MCF 10A (cell line): ENCODE measurements at regions not wholly inside any gene's neighbourhood (a gene's known extent, or its start where the extent isn't known, plus 50 kb on each side); places are given as distances from the start of the nearest gene placed in this dataset.

Source experiments
- BruUV-seq: library from RNA; stranded (reverse); fragments of 400-500 nt; replicated peaks from 2 replicates; lab custom pipeline; 2021; lab: Mats Ljungman, UMichigan
- CTCF ChIA-PET: fragments of 300-600 bp; sonication (Branson Sonifier 250); formaldehyde crosslinking; extraction: SDS; loops from one replicate; lab custom pipeline; 2021; ENCODE audit warnings: antibody characterized with exemption, inconsistent platforms; lab: Yijun Ruan, JAX
- POLR2A ChIA-PET: fragments of 300-600, 350-650 bp; sonication (Branson Sonifier 250); formaldehyde crosslinking; extraction: SDS; loops from one replicate; lab custom pipeline; 2020; ENCODE audit warnings: antibody characterized with exemption, inconsistent platforms; lab: Yijun Ruan, JAX
- DNase-seq: peaks from one replicate; pipeline ENCODE4 v3.0.0-alpha.2; 2018; ENCODE audit not compliant: unreplicated experiment
- H3K27ac Mint-ChIP-seq: one replicate; pipeline ENCODE4 v1.8.0; 2022; ENCODE audit warnings: mild to moderate bottlenecking, low read depth, mixed read lengths; ENCODE audit not compliant: unreplicated experiment
- H3K27me3 Mint-ChIP-seq: one replicate; pipeline ENCODE4 v1.8.0; 2022; ENCODE audit warnings: mixed read lengths; ENCODE audit not compliant: insufficient read depth, unreplicated experiment
- H3K36me3 Mint-ChIP-seq: one replicate; pipeline ENCODE4 v1.8.0; 2022; ENCODE audit warnings: mild to moderate bottlenecking, moderate library complexity, mixed read lengths; ENCODE audit not compliant: insufficient read depth, unreplicated experiment
- H3K4me1 Mint-ChIP-seq: one replicate; pipeline ENCODE4 v1.8.0; 2022; ENCODE audit warnings: mixed read lengths; ENCODE audit not compliant: insufficient read depth, unreplicated experiment
- H3K4me3 Mint-ChIP-seq: one replicate; pipeline ENCODE4 v1.8.0; 2022; ENCODE audit warnings: mild to moderate bottlenecking, moderate library complexity, mixed read lengths; ENCODE audit not compliant: unreplicated experiment
- H3K9me3 Mint-ChIP-seq: one replicate; pipeline ENCODE4 v1.8.0; 2022; ENCODE audit warnings: mixed read lengths; ENCODE audit not compliant: unreplicated experiment
- intact Hi-C: fragments of 100-400 bp; cut with micrococcal nuclease; formaldehyde crosslinking; loops from 2 replicates; pipeline ENCODE4 v1.14.1; 2022
- TF ChIP-seq, protein P1 (sequence below): fragments of 200-600 bp; IDR thresholded peaks from one replicate; pipeline ENCODE4 v1.8.0; 2022; ENCODE audit warnings: antibody characterized with exemption, mild to moderate bottlenecking; ENCODE audit not compliant: unreplicated experiment

DNA sequence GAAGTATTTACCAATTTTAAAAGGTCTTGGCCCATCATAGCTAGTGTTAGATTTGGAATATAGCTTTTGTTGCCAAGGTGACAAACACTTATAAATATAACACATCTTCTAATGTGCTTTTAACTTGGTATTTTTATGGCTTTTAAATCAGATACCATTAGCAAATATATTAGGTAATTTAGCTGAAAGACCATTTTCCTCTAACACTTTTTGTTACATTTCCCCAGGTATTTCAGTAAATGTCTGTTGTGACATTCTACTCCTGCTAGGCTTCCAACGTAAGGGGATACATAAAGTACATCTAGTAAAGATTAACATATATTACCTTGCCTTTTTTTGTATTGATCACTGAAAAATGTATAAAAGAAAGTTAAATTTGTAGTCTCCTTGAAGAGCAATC, 75.0 kb upstream of the SEM1 start:
- Mint-ChIP-seq H3K36me3 (no peaks in the 10 kb centered on the region), H3K4me1 (no peaks in the 10 kb centered on the region), H3K27me3 (peaks cover 12% of the 10 kb centered on the region), H3K9me3 (no peaks in the 10 kb centered on the region), H3K4me3 (no peak overlapping the region), H3K27ac (no peak overlapping the region)
- intact Hi-C loops: no loop called here
- POLR2A ChIA-PET: interaction anchor here (0.5 to 0.6 kb wide), 2 partner anchors 145 to 161 kb away, joined by 3 read pairs; no protein-coding TSS in a partner anchor
- TF ChIP-seq, protein P1, sequence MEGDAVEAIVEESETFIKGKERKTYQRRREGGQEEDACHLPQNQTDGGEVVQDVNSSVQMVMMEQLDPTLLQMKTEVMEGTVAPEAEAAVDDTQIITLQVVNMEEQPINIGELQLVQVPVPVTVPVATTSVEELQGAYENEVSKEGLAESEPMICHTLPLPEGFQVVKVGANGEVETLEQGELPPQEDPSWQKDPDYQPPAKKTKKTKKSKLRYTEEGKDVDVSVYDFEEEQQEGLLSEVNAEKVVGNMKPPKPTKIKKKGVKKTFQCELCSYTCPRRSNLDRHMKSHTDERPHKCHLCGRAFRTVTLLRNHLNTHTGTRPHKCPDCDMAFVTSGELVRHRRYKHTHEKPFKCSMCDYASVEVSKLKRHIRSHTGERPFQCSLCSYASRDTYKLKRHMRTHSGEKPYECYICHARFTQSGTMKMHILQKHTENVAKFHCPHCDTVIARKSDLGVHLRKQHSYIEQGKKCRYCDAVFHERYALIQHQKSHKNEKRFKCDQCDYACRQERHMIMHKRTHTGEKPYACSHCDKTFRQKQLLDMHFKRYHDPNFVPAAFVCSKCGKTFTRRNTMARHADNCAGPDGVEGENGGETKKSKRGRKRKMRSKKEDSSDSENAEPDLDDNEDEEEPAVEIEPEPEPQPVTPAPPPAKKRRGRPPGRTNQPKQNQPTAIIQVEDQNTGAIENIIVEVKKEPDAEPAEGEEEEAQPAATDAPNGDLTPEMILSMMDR: no peak
- BruUV-seq: no TSS peak
- CTCF ChIA-PET: no interaction called here
- DNase-seq: no peak

DNA sequence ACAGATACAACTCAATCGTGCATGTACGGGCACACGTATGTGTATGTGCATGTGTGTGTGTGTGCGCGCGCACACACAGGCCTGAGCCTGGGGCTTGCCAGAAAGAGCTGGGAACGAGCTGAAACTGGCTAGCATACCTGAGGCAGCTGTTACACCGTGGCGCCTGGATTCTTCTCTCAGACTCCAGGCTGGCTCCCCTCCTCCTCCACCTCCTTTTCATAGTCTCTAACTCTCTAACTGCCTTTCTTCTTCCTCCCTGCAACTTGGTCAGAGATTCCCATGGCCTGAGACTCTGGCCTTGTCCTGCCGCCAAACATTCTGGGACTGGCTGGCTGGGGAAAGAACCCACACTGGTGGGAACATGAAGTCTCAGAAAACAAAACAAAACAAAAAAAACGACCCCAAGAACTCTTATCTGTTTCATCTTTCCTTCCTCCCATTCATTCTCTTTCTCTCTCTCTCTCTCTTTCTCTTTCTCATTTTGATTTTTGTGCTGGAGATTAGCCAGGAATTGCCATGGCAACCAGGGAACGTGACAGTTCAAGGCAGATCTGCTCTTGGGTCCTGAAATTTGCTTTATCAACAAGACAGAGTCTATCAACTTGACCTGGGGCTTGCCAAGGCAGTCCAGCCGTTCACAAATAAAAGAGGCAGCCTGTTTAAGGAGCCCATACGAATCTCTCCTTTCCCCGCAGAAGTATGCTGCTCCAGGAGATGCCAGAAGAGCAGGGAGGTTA, 76.8 kb upstream of the SEM1 start:
- peaks cover 14% of the 10 kb centered on the region for H3K27me3 Mint-ChIP-seq
- ChIA-PET POLR2A (no interaction called here), CTCF (interaction anchor here (1.0 kb wide), 1 partner anchor 241 kb away, joined by 3 read pairs; no protein-coding TSS in a partner anchor)
- intact Hi-C loops: no loop called here
- H3K4me3 Mint-ChIP-seq: no peak overlapping the region
- no peaks in the 10 kb centered on the region for H3K9me3 Mint-ChIP-seq
- no peaks in the 10 kb centered on the region for H3K36me3 Mint-ChIP-seq
- H3K27ac Mint-ChIP-seq: no peak overlapping the region
- no peaks in the 10 kb centered on the region for H3K4me1 Mint-ChIP-seq
- TF ChIP-seq, protein P1: no peak
- DNase-seq: no peak
- BruUV-seq: no TSS peak

DNA sequence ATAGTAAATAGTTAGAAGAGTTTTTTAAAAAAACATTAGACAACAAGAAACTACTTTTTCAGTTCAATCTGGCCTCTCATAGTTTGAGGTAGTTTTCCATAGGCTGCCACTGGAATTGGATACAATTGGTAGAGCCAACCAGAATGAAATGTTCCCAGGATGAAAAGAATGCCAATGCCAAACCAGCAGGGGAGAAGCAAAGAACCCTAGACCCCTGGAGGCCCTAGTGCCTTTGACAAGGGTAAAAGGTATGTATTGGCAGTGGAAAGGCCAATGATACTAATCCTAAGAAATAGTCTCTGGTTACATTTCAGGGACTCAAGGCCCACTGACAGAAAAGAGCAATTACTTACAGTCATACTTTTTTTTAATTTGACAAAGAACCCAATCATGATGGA, 77.4 kb upstream of the SEM1 start:
- Mint-ChIP-seq H3K36me3 (no peaks in the 10 kb centered on the region), H3K4me3 (no peak overlapping the region), H3K27me3 (peaks cover 20% of the 10 kb centered on the region), H3K9me3 (no peaks in the 10 kb centered on the region), H3K27ac (no peak overlapping the region), H3K4me1 (no peaks in the 10 kb centered on the region)
- TF ChIP-seq, protein P1: no peak
- ChIA-PET POLR2A (no interaction called here), CTCF (no interaction called here)
- BruUV-seq: no TSS peak
- no peak for DNase-seq
- intact Hi-C loops: no loop called here

DNA sequence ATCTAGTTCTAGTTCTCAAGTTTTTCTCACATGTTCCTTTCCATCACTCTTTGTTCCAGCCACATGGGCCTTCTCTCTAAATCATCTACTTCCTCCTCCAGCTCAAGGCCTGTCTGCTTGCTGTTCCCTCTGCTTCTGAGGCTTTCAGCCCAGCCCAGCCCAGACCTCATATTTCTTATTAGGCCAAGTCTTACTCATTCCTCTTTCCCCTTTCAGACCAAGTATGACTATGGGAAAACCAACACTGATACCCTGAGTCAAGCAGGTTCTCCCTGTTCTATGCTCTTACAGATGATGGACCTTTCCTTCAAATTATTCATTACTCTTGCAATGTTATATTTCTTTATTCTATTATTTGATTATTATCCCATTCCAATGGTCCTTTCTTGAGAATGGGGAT, 80.3 kb upstream of the SEM1 start:
- no TSS peak for BruUV-seq
- intact Hi-C loops: no loop called here
- Mint-ChIP-seq H3K4me1 (peaks cover 5% of the 10 kb centered on the region), H3K36me3 (no peaks in the 10 kb centered on the region), H3K27me3 (peaks cover 40% of the 10 kb centered on the region), H3K9me3 (no peaks in the 10 kb centered on the region), H3K4me3 (no peak overlapping the region), H3K27ac (no peak overlapping the region)
- ChIA-PET CTCF (no interaction called here), POLR2A (no interaction called here)
- TF ChIP-seq, protein P1: no peak
- DNase-seq: no peak
